NT2/D1 (cell line): ENCODE measurements at regions not wholly inside any gene's neighbourhood (a gene's known extent, or its start where the extent isn't known, plus 50 kb on each side); places are given as distances from the start of the nearest gene placed in this dataset.

Experiments used
- SUZ12 ChIP-seq: IDR thresholded peaks from 2 replicates; pipeline ENCODE4 v1.6.1; 2011; ENCODE audit not compliant: insufficient read length, insufficient read depth; ENCODE audit errors: extremely low read depth
- ZNF274 ChIP-seq: IDR thresholded peaks from 2 replicates; pipeline ENCODE4 v1.6.1; 2011; ENCODE audit warnings: mild to moderate bottlenecking, low read depth, low read length

DNA sequence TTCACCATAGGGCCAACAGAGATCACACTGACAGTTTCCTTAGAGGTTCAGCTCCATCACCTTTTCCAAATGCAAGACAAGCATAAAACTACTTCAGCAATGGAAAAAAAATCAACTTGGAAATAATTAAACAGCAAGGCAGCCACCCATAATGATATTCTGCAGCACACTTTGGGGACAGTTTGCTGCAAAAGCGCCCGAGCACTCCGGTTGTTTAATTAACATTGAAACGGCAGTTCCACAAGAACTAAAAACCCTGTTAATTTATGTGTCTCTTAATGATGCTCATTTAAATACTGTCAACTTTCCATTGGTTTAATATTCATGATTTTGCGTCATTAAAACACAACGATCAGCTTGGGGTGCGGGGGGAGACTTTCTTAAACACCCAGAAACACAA lies 153.2 kb downstream of the ELAVL4 start:
- no peak for TF ChIP-seq SUZ12
- TF ChIP-seq ZNF274: no peak
